ENCODE measurements at regions not wholly inside any gene's neighbourhood (a gene's known extent, or its start where the extent isn't known, plus 50 kb on each side); places are given as distances from the start of the nearest gene placed in this dataset.

GRCh38 chr4:45985038-45985437 is 138.8 kb downstream of the GABRG1 start:
- no peak for DNase-seq (ENCODE audit: low spot score)

- no peak for DNase-seq (ENCODE audit: low spot score)
Measured at GRCh38 chr4:45971108-45971507, 152.7 kb downstream of the GABRG1 start.

- DNase-seq (ENCODE audit: low spot score) = no peak
Measured at GRCh38 chr4:45957353-45957752, 166.5 kb downstream of the GABRG1 start.

- no peak for DNase-seq (ENCODE audit: low spot score)
Measured at GRCh38 chr4:45954276-45954675, 169.6 kb downstream of the GABRG1 start.

- DNase-seq (ENCODE audit: low spot score) = no peak
Measured at GRCh38 chr4:45951153-45951552, 172.7 kb downstream of the GABRG1 start.

- DNase-seq (ENCODE audit: low spot score) = no peak
Measured at GRCh38 chr4:45946699-45947098, 177.2 kb downstream of the GABRG1 start.

- no peak for DNase-seq (ENCODE audit: low spot score)
Measured at GRCh38 chr4:45944000-45944399, 179.9 kb downstream of the GABRG1 start.

GRCh38 chr4:45939056-45939455 is 184.8 kb downstream of the GABRG1 start:
- no peak for DNase-seq (ENCODE audit: low spot score)

- DNase-seq (ENCODE audit: low spot score) = no peak
Measured at GRCh38 chr4:45931154-45931553, 192.7 kb downstream of the GABRG1 start.

GRCh38 chr4:45927641-45928040 is 196.2 kb downstream of the GABRG1 start:
- no peak for DNase-seq (ENCODE audit: low spot score)

- no peak for DNase-seq (ENCODE audit: low spot score)
Measured at GRCh38 chr4:45925809-45926208, 198.0 kb downstream of the GABRG1 start.

GRCh38 chr4:45920861-45921260 is 203.0 kb downstream of the GABRG1 start:
- peak; percentile 1 for DNase-seq (ENCODE audit: low spot score)

GRCh38 chr4:45910511-45910910 is 213.3 kb downstream of the GABRG1 start:
- no peak for DNase-seq (ENCODE audit: low spot score)

- DNase-seq (ENCODE audit: low spot score) = no peak
Measured at GRCh38 chr4:45897946-45898585, 225.8 kb downstream of the GABRG1 start.

- no peak for DNase-seq (ENCODE audit: low spot score)
Measured at GRCh38 chr4:45883421-45883820, 240.4 kb downstream of the GABRG1 start.

GRCh38 chr4:45876235-45876890 is 247.5 kb downstream of the GABRG1 start:
- no peak for DNase-seq (ENCODE audit: low spot score)

GRCh38 chr4:45869184-45869583 is 254.7 kb downstream of the GABRG1 start:
- no peak for DNase-seq (ENCODE audit: low spot score)

- DNase-seq (ENCODE audit: low spot score) = no peak
Measured at GRCh38 chr4:45865781-45866180, 258.1 kb downstream of the GABRG1 start.

- no peak for DNase-seq (ENCODE audit: low spot score)
Measured at GRCh38 chr4:45855857-45856256, 268.0 kb downstream of the GABRG1 start.

GRCh38 chr4:45846016-45846415 is 277.8 kb downstream of the GABRG1 start:
- DNase-seq (ENCODE audit: low spot score) = no peak

- DNase-seq (ENCODE audit: low spot score) = no peak
Measured at GRCh38 chr4:45841791-45842190, 282.1 kb downstream of the GABRG1 start.

GRCh38 chr4:45831692-45832091 is 292.2 kb downstream of the GABRG1 start:
- DNase-seq (ENCODE audit: low spot score) = no peak

GRCh38 chr4:45803994-45804393 is 319.9 kb downstream of the GABRG1 start:
- DNase-seq (ENCODE audit: low spot score) = no peak

- no peak for DNase-seq (ENCODE audit: low spot score)
Measured at GRCh38 chr4:45795135-45795534, 328.7 kb downstream of the GABRG1 start.

Data from HuH-7.5 (cell line).